ENCODE measurements at regions not wholly inside any gene's neighbourhood (a gene's known extent, or its start where the extent isn't known, plus 50 kb on each side); places are given as distances from the start of the nearest gene placed in this dataset.

DNA sequence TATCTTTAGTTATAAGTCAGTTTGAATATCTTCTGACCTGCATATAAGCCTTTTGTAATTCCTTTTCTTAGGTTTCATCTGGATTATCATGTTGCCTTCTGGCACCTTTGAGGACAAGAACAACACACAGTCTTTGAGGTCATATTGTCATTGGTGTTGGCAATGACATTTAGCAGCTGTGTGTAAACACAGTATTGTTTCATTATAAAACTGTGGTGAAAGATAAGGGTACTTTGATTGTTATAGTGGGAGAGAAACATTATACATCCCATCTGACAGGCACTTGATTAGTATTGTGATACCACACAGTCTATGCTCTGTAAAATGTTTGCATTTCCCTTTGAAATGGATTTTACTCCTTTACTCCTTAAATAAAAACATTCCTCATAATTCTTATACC, 313.5 kb downstream of the RPRM start:
- TF ChIP-seq, protein P1, sequence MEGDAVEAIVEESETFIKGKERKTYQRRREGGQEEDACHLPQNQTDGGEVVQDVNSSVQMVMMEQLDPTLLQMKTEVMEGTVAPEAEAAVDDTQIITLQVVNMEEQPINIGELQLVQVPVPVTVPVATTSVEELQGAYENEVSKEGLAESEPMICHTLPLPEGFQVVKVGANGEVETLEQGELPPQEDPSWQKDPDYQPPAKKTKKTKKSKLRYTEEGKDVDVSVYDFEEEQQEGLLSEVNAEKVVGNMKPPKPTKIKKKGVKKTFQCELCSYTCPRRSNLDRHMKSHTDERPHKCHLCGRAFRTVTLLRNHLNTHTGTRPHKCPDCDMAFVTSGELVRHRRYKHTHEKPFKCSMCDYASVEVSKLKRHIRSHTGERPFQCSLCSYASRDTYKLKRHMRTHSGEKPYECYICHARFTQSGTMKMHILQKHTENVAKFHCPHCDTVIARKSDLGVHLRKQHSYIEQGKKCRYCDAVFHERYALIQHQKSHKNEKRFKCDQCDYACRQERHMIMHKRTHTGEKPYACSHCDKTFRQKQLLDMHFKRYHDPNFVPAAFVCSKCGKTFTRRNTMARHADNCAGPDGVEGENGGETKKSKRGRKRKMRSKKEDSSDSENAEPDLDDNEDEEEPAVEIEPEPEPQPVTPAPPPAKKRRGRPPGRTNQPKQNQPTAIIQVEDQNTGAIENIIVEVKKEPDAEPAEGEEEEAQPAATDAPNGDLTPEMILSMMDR (conservative IDR thresholded peaks at IDR 0.05; ENCODE audit: low read depth, low read length), result no peak
- DNase-seq (ENCODE audit: low read depth), result no peak
- H3K4me3 ChIP-seq (ENCODE audit: low read depth, low read length), result no peak overlapping the region

DNA sequence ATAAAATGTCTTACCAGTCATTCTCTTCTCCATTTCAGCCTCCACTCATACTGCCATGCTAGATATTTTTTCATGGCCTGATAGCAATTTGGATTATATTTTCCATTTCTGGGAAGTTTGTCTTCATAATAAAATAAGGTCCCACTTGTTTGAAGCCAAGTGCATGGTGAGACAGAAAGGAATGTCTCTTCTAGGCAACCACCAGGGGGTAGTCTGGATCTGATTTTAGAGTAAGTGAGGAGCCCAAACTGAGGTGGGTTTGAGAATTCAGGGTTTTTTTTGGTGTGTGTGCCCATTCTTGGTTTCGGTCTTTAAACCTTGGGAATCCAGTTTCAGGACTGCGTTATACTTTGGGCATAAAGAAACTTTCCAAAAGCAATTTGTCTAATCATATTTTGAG, 315.5 kb downstream of the RPRM start:
- no peak overlapping the region for H3K4me3 ChIP-seq (ENCODE audit: low read depth, low read length)
- TF ChIP-seq, protein P1 (conservative IDR thresholded peaks at IDR 0.05; ENCODE audit: low read depth, low read length), result no peak
- peak; percentile 1 for DNase-seq (ENCODE audit: low read depth)

DNA sequence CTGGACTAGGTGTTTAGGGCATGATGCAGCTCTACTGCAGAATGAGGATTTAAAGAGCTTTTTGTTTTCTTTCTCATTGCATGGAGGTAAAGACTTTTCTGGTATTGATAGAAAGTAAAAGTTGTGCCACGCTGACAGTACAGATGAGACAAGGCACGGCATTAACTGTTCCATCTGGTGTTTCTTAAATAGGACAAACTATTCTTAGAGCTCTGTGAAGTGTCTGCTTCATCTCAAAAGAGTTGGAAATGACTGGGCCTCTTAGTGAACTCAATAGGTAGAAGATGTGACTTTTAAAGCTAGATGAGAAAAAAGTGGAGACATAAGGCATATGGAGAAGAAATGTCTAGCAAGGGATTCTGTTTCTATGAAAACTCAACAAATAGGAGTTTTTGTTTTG, 321.8 kb downstream of the RPRM start:
- H3K4me3 ChIP-seq (ENCODE audit: low read depth, low read length), result no peak overlapping the region
- no peak for DNase-seq (ENCODE audit: low read depth)
- TF ChIP-seq, protein P1 (conservative IDR thresholded peaks at IDR 0.05; ENCODE audit: low read depth, low read length), result no peak

DNA sequence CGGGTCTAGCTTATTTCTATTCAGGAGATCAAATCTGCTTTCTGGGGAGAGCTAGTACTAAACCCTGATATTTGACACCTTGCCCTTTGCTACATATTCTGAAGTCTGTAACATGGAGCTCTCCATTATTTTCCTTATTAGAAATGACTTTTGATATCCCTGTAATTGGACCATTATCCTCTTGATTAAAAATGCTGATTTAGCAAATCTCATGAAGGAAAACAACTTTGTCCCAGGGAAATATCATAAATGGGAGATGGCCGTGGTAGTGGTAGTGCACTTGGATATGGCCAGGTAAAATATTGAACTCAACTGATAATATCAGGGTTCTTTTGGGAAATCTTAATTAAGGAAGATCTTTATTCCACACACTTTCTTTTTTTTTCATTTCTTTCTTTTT, 326.5 kb downstream of the RPRM start:
- TF ChIP-seq, protein P1 (conservative IDR thresholded peaks at IDR 0.05; ENCODE audit: low read depth, low read length), result no peak
- no peak overlapping the region for H3K4me3 ChIP-seq (ENCODE audit: low read depth, low read length)
- DNase-seq (ENCODE audit: low read depth), result no peak

DNA sequence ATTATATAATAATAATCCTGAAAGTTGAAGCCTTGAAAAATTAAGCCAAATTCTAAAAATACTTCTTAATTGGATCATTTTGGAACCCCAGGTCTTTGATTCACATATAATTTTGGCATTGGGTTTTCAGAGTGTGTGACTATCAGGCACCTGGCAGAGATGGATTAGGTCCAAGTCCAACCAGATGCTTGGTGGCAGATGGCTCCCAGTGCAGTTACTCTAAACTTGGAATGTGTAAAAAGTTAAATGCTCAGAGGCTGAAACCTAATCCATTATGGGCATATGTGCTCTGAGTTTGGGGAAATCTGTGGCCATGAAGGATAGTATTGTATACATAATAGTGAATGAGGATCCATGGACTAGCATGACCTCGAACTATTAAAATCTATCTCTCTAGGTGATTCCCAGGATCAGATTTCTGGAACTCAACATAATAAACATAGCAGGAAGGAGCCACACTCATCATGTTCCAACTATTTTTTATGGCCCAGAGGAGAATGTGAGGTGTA, 333.0 kb downstream of the RPRM start:
- no peak overlapping the region for H3K4me3 ChIP-seq (ENCODE audit: low read depth, low read length)
- no peak for DNase-seq (ENCODE audit: low read depth)
- TF ChIP-seq, protein P1 (conservative IDR thresholded peaks at IDR 0.05; ENCODE audit: low read depth, low read length), result no peak

- TF ChIP-seq, protein P1 (conservative IDR thresholded peaks at IDR 0.05; ENCODE audit: low read depth, low read length), result no peak
- no peak for DNase-seq (ENCODE audit: low read depth)
- no peak overlapping the region for H3K4me3 ChIP-seq (ENCODE audit: low read depth, low read length)
Measured at GRCh38 chr2:153143540-153143939, 335.0 kb downstream of the RPRM start.

GRCh38 chr2:153140498-153140897, 338.1 kb downstream of the RPRM start:
- TF ChIP-seq, protein P1 (conservative IDR thresholded peaks at IDR 0.05; ENCODE audit: low read depth, low read length), result no peak
- H3K4me3 ChIP-seq (ENCODE audit: low read depth, low read length), result no peak overlapping the region
- no peak for DNase-seq (ENCODE audit: low read depth)

All from choroid plexus epithelial cell (primary cell).